ENCODE measurements at regions not wholly inside any gene's neighbourhood (a gene's known extent, or its start where the extent isn't known, plus 50 kb on each side); places are given as distances from the start of the nearest gene placed in this dataset.

DNA sequence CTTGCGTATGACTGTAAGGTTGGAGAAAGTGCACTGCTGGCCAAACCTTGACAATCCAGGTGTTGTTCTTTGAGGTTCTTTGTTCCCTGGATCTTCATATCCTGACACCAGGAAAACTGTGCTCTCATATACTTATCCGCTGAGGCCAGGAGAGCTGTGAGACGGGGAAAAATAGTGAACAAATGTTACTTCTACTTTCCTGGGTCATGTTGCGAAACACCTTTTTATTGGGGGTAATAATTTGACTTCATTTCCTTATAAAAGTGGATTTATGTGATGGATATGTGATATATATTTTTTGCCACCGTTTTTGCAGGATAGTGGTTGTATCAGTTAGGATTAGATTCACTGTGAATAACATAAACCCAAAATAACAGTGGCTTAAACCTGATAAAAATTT, 336.1 kb downstream of the OSR1 start:
- in situ Hi-C loops (cut with HindIII; ENCODE audit: low sequenced_read_pairs) = no loop called here
- no peak for DNase-seq (ENCODE audit: low spot score)

DNA sequence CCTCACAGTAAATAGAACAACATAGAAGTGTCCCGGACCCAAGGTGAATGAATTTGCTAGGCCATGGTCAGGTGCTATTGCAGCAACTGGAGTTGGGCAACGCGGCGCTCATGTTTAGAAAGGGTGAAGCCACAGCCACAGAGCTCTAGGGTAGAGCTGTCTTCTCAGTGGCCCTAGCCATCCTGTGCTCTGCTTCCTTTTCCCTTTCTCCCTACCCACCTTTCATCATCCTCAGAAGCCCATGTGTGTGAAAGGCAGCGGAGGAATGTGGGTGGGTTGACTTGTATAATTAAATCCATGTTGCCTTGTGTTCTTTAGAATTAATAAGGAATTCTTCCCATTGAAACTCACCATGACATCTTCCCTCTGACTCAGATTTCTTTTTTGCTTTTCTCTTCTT, 336.7 kb downstream of the OSR1 start:
- in situ Hi-C loops (cut with HindIII; ENCODE audit: low sequenced_read_pairs) = no loop called here
- no peak for DNase-seq (ENCODE audit: low spot score)

DNA sequence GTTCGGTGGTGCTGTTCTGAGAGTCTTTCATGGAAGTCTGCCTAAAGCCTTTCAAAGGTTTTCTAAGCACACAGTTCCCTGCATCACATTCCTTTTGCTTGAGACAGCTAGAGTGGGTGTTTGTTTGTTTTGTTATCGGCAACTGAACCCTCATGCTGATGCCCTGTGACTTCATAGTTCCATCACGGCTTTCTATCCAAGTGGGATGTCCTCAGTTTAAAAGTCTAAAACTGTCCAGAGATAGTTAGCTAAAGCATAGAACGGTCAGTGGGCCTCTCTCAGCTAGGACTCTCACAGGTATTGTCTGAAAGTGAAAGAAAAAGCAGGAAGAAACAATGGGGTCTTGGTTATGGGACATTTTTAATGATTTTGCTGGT, 337.3 kb downstream of the OSR1 start:
- in situ Hi-C loops (cut with HindIII; ENCODE audit: low sequenced_read_pairs) = no loop called here
- no peak for DNase-seq (ENCODE audit: low spot score)

DNA sequence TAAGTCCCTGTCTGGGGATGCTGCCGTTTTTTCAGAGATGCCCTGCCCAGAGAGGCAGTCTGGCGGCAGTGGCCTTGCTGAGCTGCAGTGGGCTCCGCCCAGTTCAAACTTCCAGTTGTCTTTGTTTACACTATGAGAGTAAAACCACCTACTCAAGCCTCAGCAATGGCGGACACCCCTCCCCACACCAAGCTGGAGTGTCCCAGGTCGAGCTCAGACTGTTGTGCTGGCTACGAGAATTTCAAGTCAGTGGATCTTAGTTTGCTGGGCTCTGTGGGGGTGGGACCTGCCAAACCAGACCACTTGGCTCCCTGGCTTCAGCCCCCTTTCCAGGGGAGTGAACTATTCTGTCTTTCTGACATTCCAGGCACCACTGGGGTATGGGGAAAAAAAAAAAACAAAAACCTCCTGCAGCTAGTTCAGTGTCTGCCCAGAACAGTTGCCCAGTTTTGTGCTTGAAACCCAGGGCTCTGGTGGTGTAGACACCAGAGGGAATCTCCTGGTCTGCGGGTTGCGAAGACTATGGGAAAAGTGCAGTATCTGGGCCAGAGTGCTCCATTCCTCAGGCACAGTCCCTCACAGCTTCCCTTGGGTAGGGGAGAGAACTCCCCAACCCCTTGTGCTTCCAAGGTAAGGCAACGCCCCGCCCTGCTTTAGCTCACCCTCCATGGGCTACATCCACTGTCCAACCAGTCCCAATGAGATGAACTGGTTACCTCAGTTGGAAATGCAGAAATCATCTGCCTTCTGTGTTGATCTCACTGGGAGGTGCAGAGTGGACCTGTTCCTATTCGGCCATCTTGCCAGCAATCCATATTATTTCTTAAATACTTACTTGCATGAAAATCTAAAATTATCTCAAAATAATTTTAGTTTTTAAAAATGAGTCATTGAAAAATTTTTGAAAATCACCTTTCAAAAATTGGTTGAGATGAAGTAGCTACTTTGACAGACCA, 338.0 kb downstream of the OSR1 start:
- in situ Hi-C loops (cut with HindIII; ENCODE audit: low sequenced_read_pairs) = no loop called here
- no peak for DNase-seq (ENCODE audit: low spot score)

DNA sequence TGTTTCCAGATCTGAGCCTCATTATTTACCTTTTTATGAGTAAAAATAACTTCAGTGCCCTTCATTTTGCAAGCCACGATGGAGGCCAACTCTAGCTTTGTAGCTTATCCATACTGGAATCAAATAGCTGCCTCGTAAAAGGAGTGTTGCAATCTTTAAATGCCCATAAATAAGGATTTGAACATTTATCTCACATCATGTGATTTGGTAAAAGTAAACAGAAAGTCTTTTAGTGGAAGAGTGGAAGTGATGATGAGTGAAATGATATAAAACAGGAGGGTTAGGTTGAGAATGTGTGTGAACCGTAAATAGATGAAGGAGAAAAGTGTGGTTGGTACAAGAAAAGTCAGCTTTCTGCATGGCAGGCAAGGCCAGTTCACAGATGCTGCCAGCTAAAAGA, 348.9 kb downstream of the OSR1 start:
- no peak for DNase-seq (ENCODE audit: low spot score)
- in situ Hi-C loops (cut with HindIII; ENCODE audit: low sequenced_read_pairs) = no loop called here

DNA sequence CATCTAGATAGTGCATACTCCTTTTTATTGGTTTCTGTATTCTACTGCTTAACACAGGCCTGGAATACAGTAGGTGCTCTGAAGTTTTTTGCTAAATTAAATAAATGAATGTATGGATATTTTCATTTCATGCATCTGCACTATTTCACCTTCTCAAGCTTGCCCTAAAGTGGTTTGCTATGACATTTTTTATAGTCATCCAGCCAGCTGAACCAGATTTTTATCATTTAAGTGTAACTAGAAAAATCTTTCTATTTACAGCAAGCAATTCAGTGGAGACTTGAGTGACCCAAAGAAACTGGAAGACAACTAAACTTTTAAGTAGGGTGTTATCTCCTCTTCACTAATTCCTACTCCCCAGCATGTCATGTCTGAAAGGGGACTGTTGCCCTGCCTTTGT, 354.9 kb downstream of the OSR1 start:
- in situ Hi-C loops (cut with HindIII; ENCODE audit: low sequenced_read_pairs) = no loop called here

DNA sequence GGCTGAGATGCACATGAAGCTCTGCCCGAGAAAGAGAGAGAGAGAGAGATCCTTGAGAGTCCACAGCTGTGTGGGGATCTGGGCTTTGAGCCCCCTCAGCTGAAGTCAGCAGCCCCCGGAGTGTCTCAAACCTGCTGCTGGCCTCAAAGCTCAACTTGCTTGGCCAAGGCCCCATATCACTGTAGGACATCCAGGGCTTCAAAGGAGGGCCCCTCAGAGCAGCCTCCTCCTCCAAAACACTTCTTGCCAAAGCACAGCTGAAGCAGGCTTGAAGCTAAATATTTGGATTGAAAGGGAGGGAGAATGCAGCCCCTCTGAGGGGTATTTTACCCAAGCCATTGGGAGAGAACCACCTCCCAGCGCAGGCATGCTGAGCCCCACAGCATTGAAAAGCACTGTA, 357.6 kb downstream of the OSR1 start:
- in situ Hi-C loops (cut with HindIII; ENCODE audit: low sequenced_read_pairs) = no loop called here
- no peak for DNase-seq (ENCODE audit: low spot score)

More for the DNA sequence above, 354.9 kb downstream of the OSR1 start:
- no peak for DNase-seq (ENCODE audit: low spot score)

DNA sequence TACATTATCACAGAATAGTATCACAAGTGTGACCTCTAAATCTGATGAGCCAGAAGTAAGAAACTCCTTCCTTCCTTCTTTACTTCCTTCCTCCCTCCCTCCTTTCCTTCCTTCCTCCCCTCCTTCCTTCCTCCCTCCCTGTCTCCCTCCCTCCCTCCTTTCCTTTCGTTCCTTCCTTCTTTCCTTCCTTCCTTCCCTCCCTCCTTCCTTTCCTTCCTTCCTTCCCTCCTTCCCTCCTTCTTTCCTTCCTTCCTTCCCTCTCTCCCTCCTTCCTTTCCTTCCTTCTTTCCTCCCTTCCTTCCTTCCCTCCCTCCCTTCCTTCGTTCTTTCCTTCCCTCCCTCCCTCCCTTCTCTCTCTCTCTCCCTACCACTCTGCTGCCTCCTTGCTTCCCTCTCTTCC, 359.2 kb downstream of the OSR1 start:
- in situ Hi-C loops (cut with HindIII; ENCODE audit: low sequenced_read_pairs) = no loop called here
- DNase-seq (ENCODE audit: low spot score) = no peak

DNA sequence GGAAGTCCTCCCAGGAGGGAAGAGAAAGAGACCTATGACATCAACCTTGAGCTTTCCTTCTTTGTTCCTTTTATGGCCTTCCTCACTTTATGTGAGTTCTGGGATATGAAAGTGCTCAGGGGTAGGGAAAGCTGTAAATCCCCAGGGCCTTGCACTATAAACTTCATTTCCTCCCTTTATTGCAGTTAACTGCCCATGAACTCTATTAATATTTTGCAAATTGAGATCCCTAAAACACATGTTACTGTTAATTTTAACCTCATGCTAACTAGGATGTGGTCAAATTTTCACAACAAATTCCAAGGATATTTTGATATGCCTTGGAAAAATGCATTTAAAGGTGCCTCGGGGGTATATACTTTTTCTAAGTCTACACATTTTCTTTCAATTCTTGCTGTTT, 359.9 kb downstream of the OSR1 start:
- in situ Hi-C loops (cut with HindIII; ENCODE audit: low sequenced_read_pairs) = no loop called here
- DNase-seq (ENCODE audit: low spot score) = no peak

DNA sequence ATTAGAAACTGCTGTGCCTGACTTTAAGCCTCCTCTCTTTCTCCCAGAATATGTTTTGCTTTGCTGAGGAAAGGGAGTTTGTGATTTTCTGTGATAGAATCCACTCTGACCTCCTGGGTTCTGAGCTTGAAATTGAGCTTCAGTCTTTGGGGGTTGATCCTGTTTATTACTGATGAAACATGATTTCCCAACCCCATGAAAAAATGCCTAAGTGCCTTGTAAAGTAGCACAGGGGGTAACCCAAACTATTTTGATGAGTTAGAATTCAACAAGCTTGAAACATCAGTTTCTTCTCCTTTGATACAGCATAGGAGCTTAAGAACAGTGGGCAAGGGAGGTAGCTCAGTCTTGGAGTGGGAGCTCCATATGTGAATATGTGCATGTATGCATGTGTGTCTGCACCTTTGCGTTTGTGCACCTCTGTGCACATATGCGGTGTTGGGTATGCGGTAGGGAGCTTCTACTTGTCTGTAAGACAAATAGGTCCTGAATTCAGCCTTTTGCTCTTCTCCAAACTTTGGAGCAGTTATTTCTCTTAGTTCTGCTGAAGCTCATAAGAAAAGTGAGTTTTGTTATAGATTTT, 364.6 kb downstream of the OSR1 start:
- no peak for DNase-seq (ENCODE audit: low spot score)
- in situ Hi-C loops (cut with HindIII; ENCODE audit: low sequenced_read_pairs) = no loop called here

DNA sequence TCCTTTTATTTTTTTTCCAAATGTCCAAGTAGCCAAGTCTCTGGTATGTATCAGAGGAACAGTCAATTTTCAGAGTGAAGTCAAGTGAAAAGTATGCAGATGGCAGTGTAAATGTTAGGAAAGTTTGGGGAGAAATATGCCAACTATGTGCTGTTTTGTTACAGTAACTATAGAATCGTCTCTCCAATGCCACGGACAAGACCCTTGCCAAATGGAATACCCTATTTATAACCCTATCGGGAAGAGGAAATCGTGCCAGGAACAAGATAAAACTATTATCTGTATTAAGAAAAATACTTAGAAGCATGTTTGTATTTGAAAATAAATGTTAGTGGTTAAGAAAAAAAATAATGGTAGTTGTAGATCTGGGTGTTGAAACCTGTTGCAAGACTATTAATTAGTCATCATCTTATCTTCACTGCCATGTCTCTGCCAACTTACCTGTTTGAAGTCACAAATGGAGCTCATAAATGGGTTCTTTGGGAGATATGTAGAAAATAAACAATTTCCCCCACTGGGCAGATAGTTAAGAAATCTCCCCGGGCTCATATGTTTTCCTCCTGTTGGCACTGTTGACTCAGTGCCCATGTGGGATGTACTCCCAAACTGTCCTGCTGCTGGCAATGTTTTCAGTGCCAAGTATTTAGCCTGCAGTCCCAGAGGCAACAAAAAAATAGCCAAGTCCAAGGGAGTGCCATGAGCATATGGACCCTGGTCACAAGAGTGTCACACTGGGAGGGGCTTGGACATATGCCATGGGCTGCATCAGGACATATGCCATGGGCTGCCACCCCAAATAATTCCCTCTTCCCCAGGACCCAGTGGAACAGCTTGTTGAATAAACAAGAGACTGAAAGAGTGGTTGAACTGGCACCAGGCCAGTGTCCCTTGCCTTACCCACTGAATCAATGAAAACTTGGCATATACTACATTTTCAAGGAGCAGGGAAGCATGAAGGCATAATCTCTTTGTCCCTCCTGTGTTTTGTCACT, 366.9 kb downstream of the OSR1 start:
- in situ Hi-C loops (cut with HindIII; ENCODE audit: low sequenced_read_pairs) = no loop called here
- DNase-seq (ENCODE audit: low spot score) = peak; percentile 98

DNA sequence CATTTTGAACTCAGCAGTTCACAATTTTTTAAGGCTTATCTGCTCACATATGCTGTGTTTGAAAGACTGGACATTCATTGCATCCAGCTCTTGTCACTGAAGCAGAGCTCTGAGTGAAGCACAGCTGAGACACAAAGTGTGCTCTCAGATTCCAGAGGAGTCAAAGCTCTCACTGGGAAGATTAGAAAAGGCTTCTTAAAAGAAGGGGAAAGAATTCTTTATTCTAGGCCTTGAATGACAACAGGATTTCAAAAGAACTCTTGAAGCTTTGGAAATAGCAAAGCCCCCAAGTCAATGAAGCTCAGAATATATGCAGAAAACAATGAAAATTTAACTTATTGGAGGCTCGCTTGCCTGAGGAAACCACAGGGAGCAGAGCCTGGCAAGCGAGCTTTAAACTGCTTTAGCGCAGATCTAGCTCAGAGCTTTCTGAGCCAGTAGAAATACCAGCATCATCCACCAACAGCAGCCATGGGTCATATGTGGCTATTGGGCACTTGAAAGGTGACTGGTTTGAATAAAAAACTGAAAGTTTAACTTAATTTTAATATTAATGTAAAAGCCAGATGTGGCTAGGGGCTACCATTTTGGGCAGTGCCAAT, 369.7 kb downstream of the OSR1 start:
- in situ Hi-C loops (cut with HindIII; ENCODE audit: low sequenced_read_pairs) = no loop called here
- DNase-seq (ENCODE audit: low spot score) = peak; percentile 5

DNA sequence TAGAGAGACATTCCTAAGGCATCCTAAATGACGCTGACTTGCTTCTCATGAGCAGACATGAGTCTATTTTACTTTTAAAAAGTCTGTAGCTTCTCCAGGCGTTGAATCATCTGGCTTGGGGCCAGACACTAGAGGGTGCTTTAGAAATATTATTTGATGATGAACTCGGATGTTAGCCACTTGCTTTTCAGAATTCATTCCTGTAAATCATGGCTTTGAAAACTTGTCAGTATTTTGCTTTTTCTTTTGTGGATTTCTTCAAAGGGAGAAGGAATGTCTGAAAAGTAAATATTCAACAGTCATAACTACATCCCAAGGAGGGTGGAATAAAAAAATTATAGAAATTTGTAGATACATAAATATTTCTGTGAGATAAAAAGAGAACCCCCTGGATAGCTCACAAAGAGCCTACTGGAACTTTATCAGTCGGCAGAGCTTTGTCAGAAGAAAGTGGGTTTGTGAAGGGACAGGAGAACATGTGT, 370.8 kb downstream of the OSR1 start:
- DNase-seq (ENCODE audit: low spot score) = peak; percentile 40

DNA sequence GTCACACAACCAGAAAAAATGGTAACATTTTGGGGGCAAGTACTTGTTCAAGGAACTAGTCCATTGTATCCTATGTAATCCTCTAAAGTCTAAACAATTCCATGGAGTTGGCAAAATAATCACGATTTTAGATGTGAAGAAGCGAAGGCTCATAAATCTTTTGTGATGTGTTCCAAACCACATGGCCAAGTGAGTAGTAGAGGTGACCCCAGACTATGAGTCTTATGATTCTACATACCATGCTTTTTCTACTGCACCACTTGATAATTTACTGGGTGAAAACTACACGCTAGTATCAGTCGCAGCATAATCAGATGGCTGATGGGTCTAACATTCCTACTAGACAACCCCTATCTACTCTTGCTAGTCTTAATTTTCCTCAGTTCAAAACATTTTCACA, 371.4 kb downstream of the OSR1 start:
- in situ Hi-C loops (cut with HindIII; ENCODE audit: low sequenced_read_pairs) = no loop called here
- DNase-seq (ENCODE audit: low spot score) = no peak

More for the DNA sequence above, 370.8 kb downstream of the OSR1 start:
- in situ Hi-C loops (cut with HindIII; ENCODE audit: low sequenced_read_pairs) = no loop called here

DNA sequence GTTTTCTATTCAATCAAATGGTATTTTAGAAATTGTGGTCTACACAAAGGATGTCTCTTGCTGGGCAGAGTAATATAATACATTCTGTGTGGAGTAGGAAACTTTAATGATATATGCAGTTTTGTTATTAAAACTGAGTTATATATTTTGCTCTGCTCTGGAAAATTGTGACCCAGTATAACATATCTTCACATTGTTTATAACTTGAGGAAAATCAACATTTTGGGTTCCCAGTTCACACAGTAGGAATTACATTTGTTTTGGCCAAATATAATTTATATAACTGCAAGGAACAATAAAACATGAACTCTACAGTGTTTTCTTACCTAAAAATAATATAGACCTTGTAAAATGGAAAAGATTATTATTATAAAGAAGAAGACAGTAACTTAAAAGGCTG, 372.4 kb downstream of the OSR1 start:
- DNase-seq (ENCODE audit: low spot score) = no peak
- in situ Hi-C loops (cut with HindIII; ENCODE audit: low sequenced_read_pairs) = no loop called here

DNA sequence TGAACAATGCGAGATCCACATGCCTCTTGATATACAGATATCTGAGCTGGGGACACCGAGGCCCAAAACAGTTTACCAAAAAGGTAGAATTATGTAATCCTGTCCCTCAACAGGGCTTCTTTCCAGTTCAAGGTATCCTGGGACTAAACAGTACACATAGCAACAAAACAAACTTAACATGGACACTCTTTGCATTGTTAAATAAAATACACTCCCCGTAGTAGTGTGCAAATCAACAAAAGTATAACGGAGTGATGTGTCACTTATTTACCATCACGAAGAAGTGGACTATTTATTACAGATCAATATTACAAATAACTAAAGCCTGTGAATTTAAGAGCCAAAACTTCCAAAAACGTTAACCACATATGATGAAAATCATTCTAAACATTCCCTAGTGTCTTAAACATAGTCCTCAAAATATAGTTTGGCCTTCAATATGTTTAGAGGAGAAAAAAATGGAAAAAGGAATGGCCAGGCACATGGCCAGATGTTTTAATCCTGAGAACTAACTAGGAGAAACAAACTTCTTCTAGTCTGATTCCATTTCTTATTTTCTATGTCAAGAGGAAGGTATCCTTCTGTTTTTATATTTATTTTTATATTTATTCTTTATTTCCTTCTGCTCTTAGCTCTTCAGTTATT, 377.5 kb downstream of the OSR1 start:
- no peak for DNase-seq (ENCODE audit: low spot score)
- in situ Hi-C loops (cut with HindIII; ENCODE audit: low sequenced_read_pairs) = no loop called here

DNA sequence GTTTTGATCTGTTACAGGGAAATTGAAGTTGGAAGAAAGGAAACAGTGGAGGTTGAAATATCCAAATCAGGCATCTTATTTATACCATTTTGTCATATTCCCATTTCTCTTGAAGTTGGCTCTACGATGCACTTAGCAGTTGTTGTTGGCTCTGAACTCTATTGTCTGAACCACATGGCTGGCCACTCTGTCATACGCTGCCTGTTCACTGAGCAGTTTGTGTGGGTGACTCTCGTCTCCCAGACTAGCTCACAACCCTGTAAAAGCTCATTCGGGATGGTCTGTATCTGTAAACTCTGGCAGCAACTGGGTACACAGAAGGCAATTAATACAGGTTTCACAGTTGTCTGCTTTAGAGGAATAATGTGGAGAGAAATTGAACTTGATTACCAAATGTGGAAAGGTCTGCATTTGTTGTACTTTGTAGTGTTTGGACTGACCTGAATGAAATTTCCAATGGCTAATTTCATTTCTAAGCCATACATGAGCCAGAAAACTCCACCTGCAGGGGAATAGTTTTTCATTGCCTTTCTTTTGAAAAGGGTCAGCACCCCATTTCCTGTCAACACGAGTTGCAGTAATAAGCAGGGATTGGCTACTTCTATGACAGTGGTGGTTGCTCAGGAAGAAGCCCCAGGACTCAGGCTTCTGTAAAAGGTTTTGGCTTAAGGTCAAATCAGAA, 378.2 kb downstream of the OSR1 start:
- in situ Hi-C loops (cut with HindIII; ENCODE audit: low sequenced_read_pairs) = no loop called here

DNA sequence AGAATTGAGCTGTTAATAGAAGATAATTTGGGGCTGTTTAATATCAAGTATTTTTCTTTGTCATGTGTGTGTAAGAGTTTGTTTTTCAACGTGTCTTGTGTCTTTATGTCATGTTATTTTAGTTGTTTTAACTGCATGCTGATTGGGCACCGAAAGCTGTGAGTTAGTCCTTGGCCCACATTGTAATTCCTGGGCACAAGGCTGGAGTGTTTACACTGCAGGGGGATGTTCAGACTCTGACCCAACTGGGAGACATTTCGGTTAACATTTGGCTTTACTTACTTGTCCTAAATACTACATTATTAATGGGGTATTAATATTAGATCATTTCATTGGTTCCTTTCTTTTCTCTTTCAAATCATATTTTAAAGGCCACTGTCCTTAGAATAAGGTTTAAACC, 381.0 kb downstream of the OSR1 start:
- DNase-seq (ENCODE audit: low spot score) = no peak
- in situ Hi-C loops (cut with HindIII; ENCODE audit: low sequenced_read_pairs) = no loop called here

More for the DNA sequence above, 378.2 kb downstream of the OSR1 start:
- no peak for DNase-seq (ENCODE audit: low spot score)
